Heart right ventricle (tissue), 16 donors: ENCODE measurements at regions not wholly inside any gene's neighbourhood (a gene's known extent, or its start where the extent isn't known, plus 50 kb on each side); places are given as distances from the start of the nearest gene placed in this dataset.

Experiments used
- ATAC-seq, 8 donors: fragments of 200-7000 bp; cut with Tn5 transposase; one replicate each; pipeline ENCODE4 v1.9.1; 2020; ENCODE audit warnings: mild to moderate bottlenecking in 8 of 8, moderate library complexity in 8 of 8, moderate number of reproducible peaks in 1 of 8
- DNase-seq, 2 donors: peaks; one replicate each; pipeline ENCODE4 v3.0.0-alpha.2; 2020
- H3K27ac ChIP-seq, 10 donors: fragments of 200-600 bp; sonication (generic) in 2 of 10; one replicate each; pipeline versions ENCODE4 v1.5.0 to v1.8.0; 2020 to 2022; ENCODE audit warnings: mild to moderate bottlenecking in 3 of 10
- H3K27me3 ChIP-seq, 7 donors: fragments of 200-600 bp; one replicate each; pipeline ENCODE4 v1.8.0; 2021 to 2022; ENCODE audit warnings: mild to moderate bottlenecking in 2 of 7
- H3K36me3 ChIP-seq, 9 donors: fragments of 200-600 bp; sonication (generic) in 1 of 9; one replicate each; pipeline versions ENCODE4 v1.5.0 to v1.8.0; 2020 to 2022; ENCODE audit warnings: mild to moderate bottlenecking in 2 of 9
- H3K4me1 ChIP-seq, 9 donors: fragments of 200-600 bp; sonication (generic) in 1 of 9; one replicate each; pipeline versions ENCODE4 v1.5.0 to v1.8.0; 2020 to 2022; ENCODE audit warnings: mild to moderate bottlenecking in 4 of 9
- H3K4me3 ChIP-seq, 10 donors: fragments of 200-600 bp; sonication (generic) in 2 of 10; one replicate each; pipeline versions ENCODE4 v1.5.0 to v1.8.0; 2020 to 2022; ENCODE audit warnings: mild to moderate bottlenecking in 7 of 10, moderate library complexity in 2 of 10
- H3K9me3 ChIP-seq, 11 donors: fragments of 200-600 bp in 10 of 11; sonication (generic) in 2 of 11; one replicate each; pipeline versions ENCODE4 v1.5.0 to v1.8.0; 2013 to 2022; ENCODE audit warnings: mild to moderate bottlenecking in 2 of 11, control low read depth in 1 of 11, moderate library complexity in 1 of 11
- WGBS, 2 donors: extraction: QIAGEN DNeasy Blood & Tissue Kit; methylation state at CpG; one replicate each; pipeline ENCODE4 v1.1.7; 2013; ENCODE audit warnings: inconsistent platforms in 1 of 2; 5-methylcytosine and 5-hydroxymethylcytosine counted together
- intact Hi-C, 10 donors: fragments of 100-400 bp; cut with DNase I; formaldehyde crosslinking; loops; one replicate each; pipeline versions ENCODE4 v1.11.1 to v1.14.2; 2022
- TF ChIP-seq, protein P1 (sequence below), 9 donors: fragments of 200-600 bp; sonication (generic) in 2 of 9; IDR thresholded peaks; one replicate each; pipeline versions ENCODE4 v1.5.0 to v1.8.0; 2021 to 2022; ENCODE audit warnings: antibody characterized with exemption in 9 of 9, mild to moderate bottlenecking in 5 of 9, moderate library complexity in 1 of 9
- donor health status: Arrhythmogenic right ventricular cardiomyopathy.
- donor health status: ischemic (EF 13 %, LVEDD 7.1; RV severe dilation, severe dysfunction).
- donor health status: healthy with polysubstance abuse.
- donor health status: DM: no; HTN: yes; CAD: no.
- donor health status: DM: no; HTN: no; CAD: no.
- donor health status: ischemic (EF 25% LVEDD 6.9; RV normal size, moderate dysfunction).
- donor health status: ischemic (EF 25% LVEDD 5.7; RV mildly dilated, moderate dysfunction).
- donor health status: healthy.
- donor health status: DM: yes; HTN: yes; CAD: no.
- donor health status: Ischemic cardiomyopathy.
- donor health status: ischemic (EF 35%, LVEDD 5.7; RV mildly dilated, moderate dysfunction).
- donor health status: nonischemic (EF 11% LVEDD 7.7; RV severe dilation, severe dysfunction).
- donor health status: DM: yes; HTN: yes; CAD: no.
- donor health status: PGD.
- donor health status: ischemic (EF 29% LVEDD 5.4; RV normal size, mild dysfunction).
- donor health status: nonischemic (EF 23%, LVEDD 6.1; RV moderate dilation, normal function).

DNA sequence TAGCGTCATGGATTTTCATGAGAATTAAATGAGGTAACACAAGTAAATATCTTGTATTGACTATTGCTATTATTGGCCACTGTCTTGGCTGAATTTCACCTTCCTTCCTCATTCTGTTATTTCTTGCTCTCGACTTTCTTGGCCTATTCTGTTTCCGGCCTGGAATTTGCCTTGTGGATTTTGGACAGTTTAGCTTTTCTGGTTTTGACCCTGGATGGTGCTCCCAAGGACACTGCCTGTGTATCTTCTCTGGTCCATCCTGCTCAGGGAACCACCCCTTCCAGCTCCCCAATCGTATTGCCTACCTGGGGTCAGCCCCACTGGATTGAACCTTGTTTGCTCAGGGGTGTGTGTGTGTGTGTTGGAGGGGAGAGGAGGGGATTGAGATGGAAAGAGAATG lies 376.2 kb upstream of the C2CD4B start:
- H3K27me3 ChIP-seq: no peaks in the 10 kb centered on the region
- 57 to 60% methylated on average over 4 of the region's 4 CpGs for WGBS, 2 donors
- no peaks in the 10 kb centered on the region for H3K36me3 ChIP-seq
- intact Hi-C loops: loop anchor here in 3 of 10 donors (10.0 kb wide), 1 partner anchor 146 kb away; the partner anchor contains the start of gene TLN2 (in 3 of the 3)
- DNase-seq (peak in 1 of 2 donors; percentile 38), ATAC-seq (peak in 2 of 8 donors; percentile 24 to 60)
- peaks cover 8 to 51% (median 22%) of the 10 kb centered on the region in 9 donors for H3K4me1 ChIP-seq
- TF ChIP-seq, protein P1, sequence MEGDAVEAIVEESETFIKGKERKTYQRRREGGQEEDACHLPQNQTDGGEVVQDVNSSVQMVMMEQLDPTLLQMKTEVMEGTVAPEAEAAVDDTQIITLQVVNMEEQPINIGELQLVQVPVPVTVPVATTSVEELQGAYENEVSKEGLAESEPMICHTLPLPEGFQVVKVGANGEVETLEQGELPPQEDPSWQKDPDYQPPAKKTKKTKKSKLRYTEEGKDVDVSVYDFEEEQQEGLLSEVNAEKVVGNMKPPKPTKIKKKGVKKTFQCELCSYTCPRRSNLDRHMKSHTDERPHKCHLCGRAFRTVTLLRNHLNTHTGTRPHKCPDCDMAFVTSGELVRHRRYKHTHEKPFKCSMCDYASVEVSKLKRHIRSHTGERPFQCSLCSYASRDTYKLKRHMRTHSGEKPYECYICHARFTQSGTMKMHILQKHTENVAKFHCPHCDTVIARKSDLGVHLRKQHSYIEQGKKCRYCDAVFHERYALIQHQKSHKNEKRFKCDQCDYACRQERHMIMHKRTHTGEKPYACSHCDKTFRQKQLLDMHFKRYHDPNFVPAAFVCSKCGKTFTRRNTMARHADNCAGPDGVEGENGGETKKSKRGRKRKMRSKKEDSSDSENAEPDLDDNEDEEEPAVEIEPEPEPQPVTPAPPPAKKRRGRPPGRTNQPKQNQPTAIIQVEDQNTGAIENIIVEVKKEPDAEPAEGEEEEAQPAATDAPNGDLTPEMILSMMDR (IDR thresholded peaks at IDR 0.05): no peak
- no peak overlapping the region for H3K4me3 ChIP-seq
- peak overlapping the region in 3 of 10 donors; percentile 32 to 45 (median 39) for H3K27ac ChIP-seq
- H3K9me3 ChIP-seq: no peaks in the 10 kb centered on the region

DNA sequence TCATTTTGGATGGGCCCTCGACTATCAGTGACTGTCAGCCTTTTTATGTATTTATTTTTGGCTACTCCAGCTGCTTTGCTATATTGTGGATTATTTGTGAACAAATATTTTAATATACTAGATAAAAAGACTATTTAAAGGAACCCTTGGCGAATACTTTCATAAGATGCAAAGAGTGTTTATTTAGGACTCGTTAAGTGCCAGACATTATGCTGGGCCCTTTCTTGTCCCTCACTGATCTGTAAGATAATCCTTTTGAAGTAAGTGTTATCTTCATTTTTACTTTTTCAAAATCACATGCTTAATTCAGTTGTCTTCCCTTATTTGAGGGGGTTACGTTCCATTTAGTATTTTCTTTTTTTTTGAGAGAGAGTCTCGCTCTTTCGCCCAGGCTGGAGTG lies 376.8 kb upstream of the C2CD4B start:
- DNase-seq (no peak), ATAC-seq (no peak)
- intact Hi-C loops: loop anchor here in 3 of 10 donors (10.0 kb wide), 1 partner anchor 147 kb away; the partner anchor contains the start of gene TLN2 (in 3 of the 3)
- no peaks in the 10 kb centered on the region for H3K9me3 ChIP-seq
- H3K27me3 ChIP-seq: no peaks in the 10 kb centered on the region
- peak overlapping the region in 2 of 10 donors; percentile 39 to 45 for H3K27ac ChIP-seq
- 64 to 71% methylated on average over 6 of the region's 6 CpGs for WGBS, 2 donors
- H3K4me1 ChIP-seq: peaks cover 14 to 57% (median 28%) of the 10 kb centered on the region in 9 donors
- TF ChIP-seq, protein P1 (IDR thresholded peaks at IDR 0.05): no peak
- H3K36me3 ChIP-seq: no peaks in the 10 kb centered on the region
- no peak overlapping the region for H3K4me3 ChIP-seq

DNA sequence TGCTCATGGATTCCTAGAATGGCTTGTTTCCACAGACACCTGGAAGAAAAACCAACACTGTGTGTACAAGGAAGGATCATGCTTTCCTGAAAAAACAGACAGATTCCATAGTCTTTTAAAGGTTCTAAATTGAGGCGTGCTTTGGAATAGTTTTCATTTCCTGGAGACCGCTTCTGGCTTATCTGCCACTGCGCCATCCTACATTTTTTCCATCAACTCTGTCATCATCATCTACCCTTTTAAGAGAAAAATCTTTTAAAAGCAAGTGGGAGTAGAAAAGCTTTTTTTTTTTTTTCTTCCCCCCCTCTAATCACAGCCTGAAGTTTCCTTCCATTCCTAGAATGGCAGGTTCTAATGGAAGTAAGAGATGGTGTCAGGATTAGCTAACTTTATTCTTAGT lies 379.4 kb upstream of the C2CD4B start:
- no peak for ATAC-seq

DNA sequence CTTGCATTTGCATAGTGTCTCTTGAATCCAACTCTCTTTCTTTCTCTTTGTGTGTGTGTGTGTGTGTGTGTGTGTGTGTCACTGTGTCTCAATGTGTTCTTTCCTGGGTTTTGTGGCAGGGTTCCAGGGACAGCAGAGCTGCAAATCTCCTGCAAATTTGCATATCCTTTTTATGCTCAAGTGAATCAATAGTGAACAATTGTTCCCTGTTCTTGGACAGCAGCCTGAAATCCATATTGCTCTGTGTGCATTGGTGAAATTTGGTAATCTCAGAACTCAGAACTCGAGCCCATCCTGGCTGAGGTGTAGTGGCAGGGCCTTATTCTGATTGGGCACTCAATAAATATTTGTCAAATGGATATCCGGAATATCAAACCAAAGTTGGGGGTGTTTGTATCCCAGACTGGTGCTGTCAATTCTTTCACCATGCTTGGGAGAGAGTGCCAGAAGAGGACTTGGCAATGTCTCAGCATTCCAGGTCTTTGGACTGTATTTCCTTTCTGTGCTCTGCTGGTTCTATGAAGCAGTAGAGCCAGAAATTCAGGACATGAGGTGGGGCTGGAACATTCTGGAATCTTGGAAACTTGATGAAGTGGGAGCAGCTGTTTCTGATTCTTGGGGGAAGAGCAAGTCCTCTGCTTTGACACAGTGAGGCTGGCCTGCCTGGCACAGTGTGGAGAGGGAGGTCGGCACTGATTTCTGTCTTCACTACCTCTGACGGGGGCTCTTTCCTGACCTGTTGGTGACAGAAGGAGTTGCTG lies 380.6 kb upstream of the C2CD4B start:
- Histone ChIP-seq H3K27me3 (no peaks in the 10 kb centered on the region), H3K9me3 (no peaks in the 10 kb centered on the region), H3K36me3 (no peaks in the 10 kb centered on the region), H3K4me3 (no peak overlapping the region), H3K4me1 (peaks cover 19 to 79% (median 50%) of the 10 kb centered on the region in 9 donors), H3K27ac (peak overlapping the region in 9 of 10 donors; percentile 59 to 83 (median 70))
- TF ChIP-seq, protein P1 (IDR thresholded peaks at IDR 0.05): no peak
- peak; percentile 26 to 67 for DNase-seq
- ATAC-seq: peak; percentile 40 to 83 (median 70)
- WGBS, 2 donors: 24 to 39% methylated on average over 4 of the region's 4 CpGs
- intact Hi-C loops: loop anchor here in 5 of 10 donors (5.0 to 10.0 kb wide), 4 partner anchors 33 to 151 kb away; partner anchors contain the start of gene TLN2 (in 3 of the 5)

More for the DNA sequence above, 379.4 kb upstream of the C2CD4B start:
- H3K9me3 ChIP-seq: no peaks in the 10 kb centered on the region
- peaks cover 19 to 73% (median 44%) of the 10 kb centered on the region in 9 donors for H3K4me1 ChIP-seq
- no peak for DNase-seq
- H3K36me3 ChIP-seq: no peaks in the 10 kb centered on the region
- H3K27ac ChIP-seq: peak overlapping the region in 2 of 10 donors; percentile 29 to 83
- WGBS, 2 donors: 86 to 91% methylated on average over 3 of the region's 3 CpGs
- intact Hi-C loops: loop anchor here in 3 of 10 donors (10.0 kb wide), 1 partner anchor 150 kb away; the partner anchor contains the start of gene TLN2 (in 3 of the 3)
- H3K27me3 ChIP-seq: no peaks in the 10 kb centered on the region
- TF ChIP-seq, protein P1 (IDR thresholded peaks at IDR 0.05): no peak
- H3K4me3 ChIP-seq: no peak overlapping the region
